GM18909 (cell line): ENCODE measurements at regions not wholly inside any gene's neighbourhood (a gene's known extent, or its start where the extent isn't known, plus 50 kb on each side); places are given as distances from the start of the nearest gene placed in this dataset.

Source experiments
- ATAC-seq: cut with Tn5 transposase; IDR thresholded peaks from one replicate; pipeline ENCODE4 v1.9.1; 2021; ENCODE audit warnings: mild to moderate bottlenecking; ENCODE audit not compliant: unreplicated experiment, poor library complexity

GRCh38 chr4:1469607-1470392 lies 63.6 kb upstream of the NKX1-1 start:
- no peak for ATAC-seq

GRCh38 chr4:1469043-1469442 lies 62.8 kb upstream of the NKX1-1 start:
- ATAC-seq: no peak

- ATAC-seq: no peak
Measured at GRCh38 chr4:1467581-1468458, 61.6 kb upstream of the NKX1-1 start.

GRCh38 chr4:1466863-1467165 lies 60.6 kb upstream of the NKX1-1 start:
- ATAC-seq: no peak

GRCh38 chr4:1466034-1466862 lies 60.0 kb upstream of the NKX1-1 start:
- no peak for ATAC-seq

- no peak for ATAC-seq
Measured at GRCh38 chr4:1465173-1466033, 59.2 kb upstream of the NKX1-1 start.

- ATAC-seq: no peak
Measured at GRCh38 chr4:1464581-1465171, 58.4 kb upstream of the NKX1-1 start.

- no peak for ATAC-seq
Measured at GRCh38 chr4:1463927-1464540, 57.8 kb upstream of the NKX1-1 start.

- ATAC-seq: no peak
Measured at GRCh38 chr4:1463088-1463926, 57.1 kb upstream of the NKX1-1 start.

GRCh38 chr4:1462768-1463075 lies 56.5 kb upstream of the NKX1-1 start:
- ATAC-seq: no peak

- no peak for ATAC-seq
Measured at GRCh38 chr4:1462009-1462767, 55.9 kb upstream of the NKX1-1 start.

- no peak for ATAC-seq
Measured at GRCh38 chr4:1460967-1461868, 55.0 kb upstream of the NKX1-1 start.

- ATAC-seq: no peak
Measured at GRCh38 chr4:1459722-1460511, 53.7 kb upstream of the NKX1-1 start.

- no peak for ATAC-seq
Measured at GRCh38 chr4:1459081-1459721, 53.0 kb upstream of the NKX1-1 start.

- no peak for ATAC-seq
Measured at GRCh38 chr4:1458581-1458980, 52.3 kb upstream of the NKX1-1 start.
